K562 (cell line): ENCODE measurements at regions not wholly inside any gene's neighbourhood (a gene's known extent, or its start where the extent isn't known, plus 50 kb on each side); places are given as distances from the start of the nearest gene placed in this dataset.
"Not testable (repeated sequence)": the region's sequence is repeated elsewhere in the genome, so short reads cannot be mapped to it uniquely, and the experiment has no call there.

Experiments
- ATAC-seq: fragments of 200-7000 bp; cut with Tn5 transposase; 3 replicates; pipeline ENCODE4 v1.9.1; 2020; ENCODE audit warnings: moderate library complexity
- BruUV-seq: library from RNA; stranded (reverse); fragments of 400-500 nt; replicated peaks from 2 replicates; lab custom pipeline; 2021; lab: Mats Ljungman, UMichigan
- CTCF ChIA-PET: fragments of 300-600 bp; formaldehyde crosslinking; extraction: SDS; loops from one replicate; lab custom pipeline; 2021; ENCODE audit warnings: low intra/inter-chr PET ratio; lab: Yijun Ruan, JAX
- POLR2A ChIA-PET: fragments of 300-600, 350-650 bp; sonication (Branson Sonifier 250); formaldehyde crosslinking; extraction: SDS; loops from one replicate; lab custom pipeline; 2021; ENCODE audit warnings: antibody characterized with exemption, inconsistent platforms; lab: Yijun Ruan, JAX
- DNase-seq, 4 experiments: peaks; one replicate each; pipeline versions ENCODE4 v3.0.0 to v3.0.0-alpha.2; 2011 to 2018; ENCODE audit warnings: low spot score in 3 of 4, mixed read lengths in 3 of 4; ENCODE audit errors: extremely low read depth in 1 of 4
- FAIRE-seq: peaks from 2 replicates; lab custom pipeline; 2011; peaks lifted over from hg19 to GRCh38; lab: Jason Lieb, UNC
- H2AFZ ChIP-seq: 2 replicates; pipeline ENCODE4 v1.6.0; 2011; ENCODE audit warnings: low read depth, low read length, control low read depth, inconsistent platforms
- H3K27ac ChIP-seq: fragments of 200-600 bp; 3 replicates; pipeline ENCODE4 v1.8.0; 2011; ENCODE audit warnings: low read depth, mild to moderate bottlenecking, control low read depth, inconsistent platforms, low read length, moderate library complexity, mixed read lengths; ENCODE audit errors: extremely low read depth
- H3K27me3 ChIP-seq, 2 experiments: fragments of 300-600 bp in 1 of 2; 2 replicates in 1 of 2; 3 replicates in 1 of 2; pipeline versions ENCODE4 v1.6.0 to v1.8.0; 2011; ENCODE audit warnings: inconsistent platforms in 2 of 2, low read length in 2 of 2, mild to moderate bottlenecking in 1 of 2, mixed read lengths in 1 of 2, moderate library complexity in 1 of 2; ENCODE audit not compliant: control insufficient read depth in 2 of 2, insufficient read depth in 2 of 2
- H3K36me3 ChIP-seq: fragments of 300-600 bp; 3 replicates; pipeline ENCODE4 v1.8.0; 2011; ENCODE audit warnings: mild to moderate bottlenecking, low read length, inconsistent platforms; ENCODE audit not compliant: control insufficient read depth, insufficient read depth
- H3K4me1 ChIP-seq, 2 experiments: fragments of 200-600 bp in 1 of 2; replicated peaks in 1 of 2; 2 replicates in 1 of 2; 3 replicates in 1 of 2; pipeline versions ENCODE4 v1.5.1 to v1.8.0; 2011; ENCODE audit warnings: inconsistent platforms in 2 of 2, low read length in 2 of 2, mild to moderate bottlenecking in 1 of 2, mixed read lengths in 1 of 2, moderate library complexity in 1 of 2; ENCODE audit not compliant: control insufficient read depth in 2 of 2, insufficient read depth in 2 of 2
- H3K4me2 ChIP-seq: 2 replicates; pipeline ENCODE4 v1.6.1; 2011; ENCODE audit warnings: low read length, control low read depth, inconsistent platforms, mixed read lengths; ENCODE audit not compliant: insufficient read depth
- H3K4me3 ChIP-seq: fragments of 200-600 bp; sonication (generic), shearing (Covaris generic); 2 replicates; pipeline ENCODE4 v1.5.1; 2016; ENCODE audit warnings: control low read depth, inconsistent platforms
- H3K79me2 ChIP-seq: fragments of 200-600 bp; 3 replicates; pipeline ENCODE4 v1.8.0; 2011; ENCODE audit warnings: low read length, inconsistent platforms; ENCODE audit not compliant: control insufficient read depth, insufficient read depth
- H3K9ac ChIP-seq, 2 experiments: 2 replicates each; pipeline versions ENCODE4 v1.6.0 to v1.6.1; 2011; ENCODE audit warnings: low read depth in 2 of 2, low read length in 2 of 2, control low read depth in 1 of 2, inconsistent platforms in 1 of 2, mild to moderate bottlenecking in 1 of 2, mixed read lengths in 1 of 2; ENCODE audit not compliant: insufficient read depth in 1 of 2
- H3K9me1 ChIP-seq: one replicate; pipeline ENCODE4 v1.6.0; 2011; ENCODE audit warnings: inconsistent platforms, mild to moderate bottlenecking, low read length, moderate library complexity; ENCODE audit not compliant: control insufficient read depth, insufficient read depth
- H3K9me3 ChIP-seq: replicated peaks from 2 replicates; pipeline ENCODE4 v1.5.1; 2011; ENCODE audit warnings: low read depth, low read length, inconsistent platforms; ENCODE audit not compliant: control insufficient read depth, insufficient read depth
- H4K20me1 ChIP-seq: replicated peaks from 2 replicates; pipeline ENCODE4 v1.6.1; 2011; ENCODE audit warnings: low read length, inconsistent platforms, mixed read lengths; ENCODE audit not compliant: control insufficient read depth, insufficient read depth
- ASH1L ChIP-seq: fragments of 450-650 bp; IDR thresholded peaks from 2 replicates; pipeline ENCODE4 v1.6.1; 2018; ENCODE audit warnings: borderline replicate concordance, mild to moderate bottlenecking, low read depth; ENCODE audit not compliant: partially characterized antibody
- GABPB2 ChIP-seq: fragments of 250-450 bp; sonication (Bioruptor Pico); conservative IDR thresholded peaks from 2 replicates; pipeline ENCODE4 v1.5.1; 2021; ENCODE audit warnings: mild to moderate bottlenecking
- HDGF ChIP-seq: fragments of 450-650 bp; IDR thresholded peaks from 2 replicates; pipeline ENCODE4 v1.6.1; 2016
- NEUROD1 ChIP-seq: fragments of 150-350 bp; IDR thresholded peaks from 2 replicates; pipeline ENCODE4 v1.6.1; 2014; ENCODE audit warnings: borderline replicate concordance, low read length, low read depth; ENCODE audit not compliant: partially characterized antibody
- SETDB1 ChIP-seq: IDR thresholded peaks from one replicate; pipeline ENCODE4 v1.6.1; 2012; ENCODE audit warnings: low read length, control low read depth, inconsistent platforms
- WGBS: fragments of 100-300 bp; shearing (Covaris generic); methylation state at CpG from one replicate; pipeline ENCODE4 v1.1.6; 2016; ENCODE audit warnings: low coverage, mixed read lengths; ENCODE audit not compliant: insufficient coverage; ENCODE audit errors: missing lambda C conversion rate; 5-methylcytosine and 5-hydroxymethylcytosine counted together
- in situ Hi-C: fragments of 300-500 bp; cut with MboI; formaldehyde crosslinking; loops from 4 replicates; pipeline ENCODE4 v1.15.0; 2018; ENCODE audit warnings: inconsistent platforms, mixed read lengths
- intact Hi-C: fragments of 100-400 bp; cut with micrococcal nuclease; formaldehyde crosslinking; loops from 2 replicates; pipeline ENCODE4 v1.14.2; 2022
- TF ChIP-seq, protein P1 (sequence below): fragments of 450-650 bp; formaldehyde crosslinking; IDR thresholded peaks from 2 replicates; pipeline ENCODE4 v1.4.0; 2020; ENCODE audit warnings: mild to moderate bottlenecking, moderate library complexity

DNA sequence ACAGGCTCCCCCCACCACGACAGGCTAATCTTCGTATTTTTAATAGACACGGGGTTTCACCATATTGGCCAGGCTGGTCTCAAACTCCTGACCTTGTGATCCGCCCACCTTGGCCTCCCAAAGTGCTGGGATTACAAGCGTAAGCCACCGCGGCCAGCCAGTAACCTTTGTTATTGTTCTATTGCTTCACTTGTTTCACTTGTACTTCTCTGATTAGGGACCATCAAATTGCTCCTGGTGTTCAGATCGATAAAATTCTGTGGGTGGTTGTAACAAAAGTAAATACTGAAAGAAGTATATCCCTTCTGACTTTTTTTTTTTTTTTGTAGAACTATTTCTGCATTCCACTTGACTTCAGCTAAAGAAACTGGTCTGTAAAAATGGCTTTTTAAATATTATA lies 445.5 kb upstream of the CDH10 start:
- POLR2A ChIA-PET = no interaction called here
- no TSS peak for BruUV-seq
- CTCF ChIA-PET = no interaction called here

DNA sequence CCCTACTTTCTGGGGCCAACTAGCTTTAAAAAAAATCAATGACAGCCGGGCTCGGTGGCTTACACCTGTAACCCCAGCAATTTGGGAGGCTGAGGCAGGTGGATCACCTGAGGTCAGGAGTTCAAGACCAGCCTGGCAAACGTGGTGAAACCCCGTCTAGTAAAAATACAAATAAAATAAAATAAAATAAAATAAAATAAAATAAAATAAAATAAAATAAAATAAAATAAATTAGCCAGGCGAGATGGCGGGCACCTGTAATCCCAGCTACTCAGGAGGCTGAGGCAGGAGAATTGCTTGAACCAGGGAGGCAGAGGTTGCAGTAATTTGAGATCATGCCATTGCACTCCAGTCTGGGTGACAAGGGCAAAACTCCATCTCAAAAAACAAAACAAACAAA lies 443.9 kb upstream of the CDH10 start:
- DNase-seq, ATAC-seq, H4K20me1 ChIP-seq, H3K4me1 ChIP-seq, H3K9ac ChIP-seq, H3K27me3 ChIP-seq, H2AFZ ChIP-seq, in situ Hi-C loops, intact Hi-C loops, H3K4me2 ChIP-seq, BruUV-seq, POLR2A ChIA-PET, H3K9me3 ChIP-seq, H3K27ac ChIP-seq, H3K36me3 ChIP-seq, H3K9me1 ChIP-seq, FAIRE-seq, H3K4me3 ChIP-seq, H3K79me2 ChIP-seq, CTCF ChIA-PET: not testable (repeated sequence)
- WGBS = 2% methylated on average over 6 of the region's 6 CpGs

More for the DNA sequence above, 445.5 kb upstream of the CDH10 start:
- Histone ChIP-seq H3K9me3 (no peaks in the 10 kb centered on the region), H3K9me1 (no peaks in the 10 kb centered on the region), H3K9ac (no peak overlapping the region), H3K27me3 (no peaks in the 10 kb centered on the region), H3K4me2 (no peak overlapping the region), H2AFZ (no peak overlapping the region), H3K79me2 (no peaks in the 10 kb centered on the region), H3K4me1 (no peaks in the 10 kb centered on the region), H3K27ac (no peak overlapping the region), H3K36me3 (no peaks in the 10 kb centered on the region), H3K4me3 (no peak overlapping the region), H4K20me1 (no peaks in the 10 kb centered on the region)
- ATAC-seq = no peak
- TF ChIP-seq, protein P1, sequence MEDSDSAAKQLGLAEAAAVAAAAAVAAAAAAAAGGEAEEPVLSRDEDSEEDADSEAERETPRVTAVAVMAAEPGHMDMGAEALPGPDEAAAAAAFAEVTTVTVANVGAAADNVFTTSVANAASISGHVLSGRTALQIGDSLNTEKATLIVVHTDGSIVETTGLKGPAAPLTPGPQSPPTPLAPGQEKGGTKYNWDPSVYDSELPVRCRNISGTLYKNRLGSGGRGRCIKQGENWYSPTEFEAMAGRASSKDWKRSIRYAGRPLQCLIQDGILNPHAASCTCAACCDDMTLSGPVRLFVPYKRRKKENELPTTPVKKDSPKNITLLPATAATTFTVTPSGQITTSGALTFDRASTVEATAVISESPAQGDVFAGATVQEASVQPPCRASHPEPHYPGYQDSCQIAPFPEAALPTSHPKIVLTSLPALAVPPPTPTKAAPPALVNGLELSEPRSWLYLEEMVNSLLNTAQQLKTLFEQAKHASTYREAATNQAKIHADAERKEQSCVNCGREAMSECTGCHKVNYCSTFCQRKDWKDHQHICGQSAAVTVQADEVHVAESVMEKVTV (CRISPR knock-in tag) = no peak
- TF ChIP-seq GABPB2 (CRISPR knock-in tag) (no peak), SETDB1 (no peak), HDGF (no peak), NEUROD1 (no peak), ASH1L (no peak)
- WGBS = 1% methylated on average over 8 of the region's 8 CpGs
- intact Hi-C loops (no loop called here), in situ Hi-C loops (no loop called here)
- FAIRE-seq = no peak
- DNase-seq = no peak

DNA sequence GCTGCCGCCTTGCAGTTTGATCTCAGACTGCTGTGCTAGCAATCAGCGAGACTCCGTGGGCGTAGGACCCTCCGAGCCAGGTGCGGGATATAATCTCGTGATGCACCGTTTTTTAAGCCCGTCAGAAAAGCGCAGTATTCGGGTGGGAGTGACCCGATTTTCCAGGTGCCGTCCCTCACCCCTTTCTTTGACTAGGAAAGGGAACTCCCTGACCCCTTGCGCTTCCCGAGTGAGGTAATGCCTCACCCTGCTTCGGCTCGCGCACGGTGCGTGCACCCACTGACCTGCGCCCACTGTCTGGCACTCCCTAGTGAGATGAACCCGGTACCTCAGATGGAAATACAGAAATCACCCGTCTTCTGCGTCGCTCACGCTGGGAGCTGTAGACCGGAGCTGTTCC lies 438.5 kb upstream of the CDH10 start:
- H3K36me3 ChIP-seq, POLR2A ChIA-PET, in situ Hi-C loops, H3K9ac ChIP-seq, H3K4me1 ChIP-seq, H2AFZ ChIP-seq, H3K27me3 ChIP-seq, intact Hi-C loops, DNase-seq, H3K4me3 ChIP-seq, BruUV-seq, H3K9me3 ChIP-seq, H4K20me1 ChIP-seq, H3K27ac ChIP-seq, ATAC-seq, CTCF ChIA-PET, H3K79me2 ChIP-seq, H3K4me2 ChIP-seq, FAIRE-seq, H3K9me1 ChIP-seq: not testable (repeated sequence)
- 2% methylated on average over 7 of the region's 27 CpGs for WGBS
